IPS-NIHi11 (cell line): ENCODE measurements at regions not wholly inside any gene's neighbourhood (a gene's known extent, or its start where the extent isn't known, plus 50 kb on each side); places are given as distances from the start of the nearest gene placed in this dataset.
A peak's percentile ranks its signal among the peaks of the same experiment; 100 is the strongest.
"Not testable (repeated sequence)": the region's sequence is repeated elsewhere in the genome, so short reads cannot be mapped to it uniquely, and the experiment has no call there.

Source experiments
- DNase-seq: peaks from one replicate; pipeline ENCODE4 v3.0.0; 2012; ENCODE audit warnings: mixed read lengths, low spot score

- DNase-seq, result not testable (repeated sequence)
These were observed 158.4 kb downstream of the ANKRD36B start for GRCh38 chr2:97431169-97431725.

DNA sequence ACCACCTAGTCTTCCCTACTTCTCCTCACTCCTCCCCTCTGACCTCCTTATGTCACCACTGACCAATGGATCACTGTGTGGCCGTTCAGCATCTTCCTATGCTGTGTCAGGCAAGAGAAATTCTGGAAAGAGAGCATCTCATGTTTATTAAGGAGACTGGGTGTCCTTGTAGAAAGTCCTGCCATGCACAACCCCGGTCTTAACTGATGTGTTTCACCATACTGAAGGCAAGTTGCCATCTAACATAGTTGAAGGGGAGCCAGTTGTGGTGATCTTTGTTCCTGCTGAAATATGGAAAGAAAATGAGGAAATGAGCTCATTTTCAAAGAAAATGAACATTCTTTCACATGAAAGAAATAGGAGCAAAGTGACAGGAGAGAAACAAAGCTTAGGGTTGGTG lies 167.3 kb downstream of the ANKRD36B start:
- DNase-seq, result not testable (repeated sequence)

DNA sequence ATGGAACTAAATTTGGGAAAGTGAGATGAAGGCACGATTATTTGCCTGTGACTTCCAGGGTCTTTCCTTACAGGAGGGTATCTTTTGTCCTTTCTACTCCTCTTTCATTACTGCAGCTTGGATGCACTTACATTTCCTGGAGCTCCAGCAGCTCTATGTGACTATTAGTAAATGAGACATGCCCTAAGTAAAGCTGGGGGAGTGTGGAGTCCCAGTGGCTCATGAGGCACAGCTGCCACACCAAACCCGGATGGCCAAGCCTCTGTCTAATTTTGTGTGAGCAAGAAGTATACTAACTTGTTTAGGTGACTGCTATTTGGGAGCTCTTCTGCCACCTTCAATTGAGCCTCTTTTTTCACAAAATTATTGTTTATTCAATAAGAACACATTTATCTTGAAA lies 183.3 kb downstream of the ANKRD36B start:
- DNase-seq, result not testable (repeated sequence)

GRCh38 chr2:97405172-97405737 lies 184.4 kb downstream of the ANKRD36B start:
- not testable (repeated sequence) for DNase-seq

GRCh38 chr2:97402678-97403077 lies 187.0 kb downstream of the ANKRD36B start:
- not testable (repeated sequence) for DNase-seq

DNA sequence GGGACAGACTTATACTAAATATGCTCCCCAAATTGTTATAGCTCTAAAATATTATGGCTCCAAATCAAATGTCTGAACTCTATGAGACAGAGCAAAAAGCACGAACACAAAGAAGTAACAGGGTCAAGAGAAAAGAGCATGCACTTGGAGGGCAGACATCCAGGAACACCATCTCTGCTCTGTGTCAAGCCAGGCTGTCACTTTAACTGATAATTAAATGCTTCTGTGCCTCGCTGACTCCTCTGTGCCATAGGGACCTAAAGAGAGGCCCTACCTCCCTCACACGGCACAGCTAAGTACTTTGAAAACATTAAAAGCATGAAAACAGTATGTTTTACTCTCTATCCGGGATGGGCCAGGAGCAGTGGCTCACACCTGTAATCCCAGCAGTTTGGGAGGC lies 194.0 kb downstream of the ANKRD36B start:
- not testable (repeated sequence) for DNase-seq

DNA sequence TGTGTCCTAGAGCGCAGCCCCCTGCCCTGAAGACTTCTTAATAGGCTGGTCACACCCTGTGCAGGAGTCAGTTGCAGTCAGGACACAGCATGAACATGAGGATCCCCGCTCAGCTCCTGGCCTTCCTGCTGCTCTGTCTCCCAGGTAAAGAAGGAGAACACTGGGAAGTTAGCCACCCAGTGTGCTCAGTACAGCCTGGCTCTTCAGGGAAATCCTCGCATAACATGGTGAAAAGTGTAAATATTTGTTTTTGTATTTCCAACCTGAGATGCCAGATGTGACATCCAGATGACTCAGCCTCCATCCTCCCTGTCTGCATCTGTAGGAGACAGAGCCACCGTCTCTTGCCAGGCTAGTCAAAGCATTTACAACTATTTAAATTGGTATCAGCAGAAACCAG lies 203.9 kb downstream of the ANKRD36B start:
- DNase-seq, result not testable (repeated sequence)

- not testable (repeated sequence) for DNase-seq
These were observed 213.8 kb downstream of the ANKRD36B start for GRCh38 chr2:97375913-97376312.

- not testable (repeated sequence) for DNase-seq
These were observed 215.3 kb downstream of the ANKRD36B start for GRCh38 chr2:97374426-97374825.

GRCh38 chr2:97363159-97363558 lies 226.5 kb downstream of the ANKRD36B start:
- DNase-seq, result not testable (repeated sequence)

DNA sequence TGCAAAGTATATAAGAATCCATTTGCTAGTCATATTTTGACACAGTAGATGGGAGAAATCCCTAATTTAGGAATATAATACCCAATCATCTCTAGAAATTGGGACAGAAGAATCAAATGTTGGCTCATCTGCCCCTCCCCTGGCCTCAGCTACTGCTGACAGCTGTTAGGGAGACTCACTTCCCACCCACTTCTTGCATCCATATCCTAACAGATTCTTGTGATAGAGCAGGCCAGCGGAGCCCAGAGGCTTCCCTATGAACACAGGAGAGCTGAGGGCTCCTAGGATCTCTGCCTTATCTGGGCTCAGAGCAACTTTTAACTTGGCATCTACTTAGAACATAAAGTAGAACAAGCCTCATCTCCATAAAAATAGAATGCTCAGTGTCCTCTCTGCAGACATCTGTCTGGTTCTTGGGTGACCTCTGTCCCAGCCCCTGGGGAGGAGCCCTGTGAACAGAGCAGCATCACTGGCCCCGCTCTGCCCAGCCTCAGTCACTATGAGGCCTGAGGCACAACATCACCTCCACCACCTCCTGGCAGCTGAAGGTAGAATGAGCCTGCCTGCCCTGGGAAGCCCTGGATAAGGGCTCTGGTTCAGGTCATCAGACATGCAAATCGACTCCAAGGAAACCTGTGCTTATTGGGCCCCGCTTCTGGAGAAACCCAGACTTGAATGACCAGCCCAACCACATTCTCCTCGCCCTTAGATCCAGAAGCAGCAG lies 229.7 kb downstream of the ANKRD36B start:
- DNase-seq, result peak; percentile 38

GRCh38 chr2:97355887-97356286 lies 233.8 kb downstream of the ANKRD36B start:
- DNase-seq, result no peak

DNA sequence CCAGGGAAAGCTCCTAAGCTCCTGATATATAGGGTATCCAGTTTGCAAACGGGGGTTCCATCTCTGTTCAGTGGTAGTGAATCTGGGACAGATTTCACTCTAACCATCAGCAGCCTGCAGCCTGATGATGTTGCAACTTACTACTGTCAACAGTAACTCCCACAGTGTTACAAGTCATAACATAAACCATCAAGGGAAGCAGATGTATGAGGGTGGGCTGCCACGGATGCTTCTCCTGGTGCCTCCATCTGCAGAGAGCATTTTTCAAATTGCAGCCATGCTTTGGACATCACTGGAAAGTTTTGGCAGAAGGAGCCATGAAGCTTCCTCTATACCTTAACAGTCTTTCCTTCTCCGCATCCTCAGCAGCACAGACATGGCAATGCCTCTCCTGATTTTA lies 234.5 kb downstream of the ANKRD36B start:
- no peak for DNase-seq

DNA sequence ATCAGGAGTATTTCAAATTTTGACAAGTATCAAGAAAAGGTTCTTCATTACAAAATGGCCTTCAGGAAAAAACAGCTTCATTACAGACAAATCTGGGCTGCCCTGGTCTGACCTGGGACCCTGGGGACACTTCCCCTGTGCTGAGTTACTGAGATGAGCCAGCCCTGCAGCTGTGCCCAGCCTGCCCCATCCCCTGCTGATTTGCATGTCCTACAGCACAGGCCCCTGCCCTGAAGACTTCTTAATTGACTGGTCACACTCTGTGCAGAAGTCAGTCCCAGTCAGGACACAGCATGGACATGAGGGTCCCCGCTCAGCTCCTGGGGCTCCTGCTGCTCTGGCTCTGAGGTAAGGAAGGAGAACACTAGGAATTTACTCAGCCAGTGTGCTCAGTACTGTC lies 235.1 kb downstream of the ANKRD36B start:
- no peak for DNase-seq

DNA sequence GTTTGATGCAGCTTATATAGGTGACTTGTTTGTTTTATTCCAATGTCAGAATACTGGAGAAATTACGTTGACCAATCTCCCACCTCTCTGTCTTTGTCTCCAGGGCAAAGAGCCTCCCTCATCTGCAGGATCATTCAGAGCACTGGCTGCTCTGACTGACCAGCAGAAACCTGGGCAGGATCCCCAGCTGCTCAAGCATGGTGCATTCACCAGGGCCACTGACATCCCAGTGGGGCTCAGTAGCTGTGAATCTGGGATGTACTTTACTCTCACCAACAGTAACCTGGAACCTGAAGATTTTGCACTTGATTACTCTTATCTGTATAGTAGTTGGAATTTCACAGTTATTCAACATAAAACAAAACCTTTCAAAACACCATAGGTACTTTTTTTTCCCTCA lies 235.9 kb downstream of the ANKRD36 start:
- no peak for DNase-seq

DNA sequence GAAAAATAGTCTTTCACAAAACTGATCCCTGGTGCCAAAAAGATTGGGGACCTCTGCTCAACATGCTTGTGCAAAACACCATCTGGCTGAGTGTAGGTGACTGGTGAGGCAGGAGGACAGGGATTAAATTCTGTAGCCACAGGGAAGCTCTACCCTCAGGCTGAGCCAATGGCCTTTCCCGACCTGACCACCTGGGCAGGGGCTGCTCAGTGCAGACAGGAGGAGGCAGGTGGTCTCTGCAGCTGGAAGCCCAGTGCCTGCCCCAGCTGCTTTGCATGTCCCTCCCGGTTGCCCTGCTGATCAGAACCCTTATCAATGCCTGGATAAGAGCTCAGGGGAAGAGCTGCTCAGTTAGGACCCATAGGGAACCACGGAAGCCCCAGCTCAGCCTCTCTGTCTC lies 235.3 kb downstream of the ANKRD36 start:
- peak; percentile 26 for DNase-seq

- not testable (repeated sequence) for DNase-seq
These were observed 232.0 kb downstream of the ANKRD36 start for GRCh38 chr2:97344937-97345336.

GRCh38 chr2:97333674-97334073 lies 220.7 kb downstream of the ANKRD36 start:
- DNase-seq, result not testable (repeated sequence)

- not testable (repeated sequence) for DNase-seq
These were observed 219.2 kb downstream of the ANKRD36 start for GRCh38 chr2:97332184-97332583.

- not testable (repeated sequence) for DNase-seq
These were observed 209.2 kb downstream of the ANKRD36 start for GRCh38 chr2:97321936-97322713.

GRCh38 chr2:97315358-97315757 lies 202.4 kb downstream of the ANKRD36 start:
- not testable (repeated sequence) for DNase-seq

DNA sequence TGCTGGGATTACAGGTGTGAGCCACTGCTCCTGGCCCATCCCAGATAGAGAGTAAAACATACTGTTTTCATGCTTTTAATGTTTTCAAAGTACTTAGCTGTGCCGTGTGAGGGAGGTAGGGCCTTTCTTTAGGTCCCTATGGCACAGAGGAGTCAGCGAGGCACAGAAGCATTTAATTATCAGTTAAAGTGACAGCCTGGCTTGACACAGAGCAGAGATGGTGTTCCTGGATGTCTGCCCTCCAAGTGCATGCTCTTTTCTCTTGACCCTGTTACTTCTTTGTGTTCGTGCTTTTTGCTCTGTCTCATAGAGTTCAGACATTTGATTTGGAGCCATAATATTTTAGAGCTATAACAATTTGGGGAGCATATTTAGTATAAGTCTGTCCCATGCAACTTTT lies 199.5 kb downstream of the ANKRD36 start:
- DNase-seq, result not testable (repeated sequence)

GRCh38 chr2:97305426-97305825 lies 192.5 kb downstream of the ANKRD36 start:
- DNase-seq, result not testable (repeated sequence)
